ENCODE measurements at regions not wholly inside any gene's neighbourhood (a gene's known extent, or its start where the extent isn't known, plus 50 kb on each side); places are given as distances from the start of the nearest gene placed in this dataset.

- TF ChIP-seq MAX (IDR thresholded peaks at IDR 0.05) = no peak
Measured at GRCh38 chr4:4606321-4606720, 64.5 kb upstream of the STX18 start (continued).

GRCh38 chr4:4605849-4606248 is 64.0 kb upstream of the STX18 start:
- ChIA-PET POLR2A (no interaction called here), CTCF (no interaction called here), RAD21 (ENCODE audit: low non-redundant PET in 1 of 2, low total read pairs in 2 of 2, uncharacterized antibody in 2 of 2, unreplicated experiment in 2 of 2) (no interaction called here)
- H4K20me1 ChIP-seq (ENCODE audit: insufficient read depth) = no peaks in the 10 kb centered on the region
- TF ChIP-seq FOSL1 (IDR thresholded peaks at IDR 0.05; ENCODE audit: low read depth) (no peak), SIN3A (IDR thresholded peaks at IDR 0.05; ENCODE audit: low read depth) (no peak), EZH2 (IDR thresholded peaks at IDR 0.05) (no peak)
- H3K4me3 ChIP-seq (replicated peaks in 1 of 2; ENCODE audit: low read depth in 1 of 2, low read length in 2 of 2) = no peak overlapping the region
- no peaks in the 10 kb centered on the region for H3K27me3 ChIP-seq (ENCODE audit: insufficient read depth, low read length)
- peaks cover 4 to 8% of the 10 kb centered on the region in 2 experiments; a peak in 3 of 4 replicates for H3K4me1 ChIP-seq (ENCODE audit: control insufficient read depth in 1 of 2, insufficient read depth in 2 of 2, low read length in 2 of 2)
- no peaks in the 10 kb centered on the region for H3K79me2 ChIP-seq (ENCODE audit: insufficient read depth, low read length)
- H3K9ac ChIP-seq (ENCODE audit: low read length) = no peak overlapping the region
- BruUV-seq (replicated peaks) = no TSS peak
- intact Hi-C loops (cut with micrococcal nuclease) = no loop called here
- no peaks in the 10 kb centered on the region for H3K9me3 ChIP-seq (ENCODE audit: control insufficient read depth in 1 of 2, insufficient read depth in 1 of 2, low read depth in 1 of 2, low read length in 2 of 2)
- H3K27ac ChIP-seq (ENCODE audit: low read depth, low read length) = no peak overlapping the region
- H2AFZ ChIP-seq (ENCODE audit: low read depth, low read length, poor library complexity, severe bottlenecking) = no peak overlapping the region
- no peak overlapping the region; the same call in 1 of the 2 replicates for H3K4me2 ChIP-seq (ENCODE audit: low read length)
- no peaks in the 10 kb centered on the region for H3K9me2 ChIP-seq (ENCODE audit: insufficient read depth)
- H3K36me3 ChIP-seq (ENCODE audit: control insufficient read depth in 1 of 2, insufficient read depth in 2 of 2, low read length in 2 of 2) = no peaks in the 10 kb centered on the region
- DNase-seq (ENCODE audit: low read depth, low spot score) (no peak), ATAC-seq (no peak)

- H3K4me3 ChIP-seq (replicated peaks in 1 of 2; ENCODE audit: low read depth in 1 of 2, low read length in 2 of 2) = no peak overlapping the region
- intact Hi-C loops (cut with micrococcal nuclease) = no loop called here
- no peaks in the 10 kb centered on the region for H3K79me2 ChIP-seq (ENCODE audit: insufficient read depth, low read length)
- DNase-seq (ENCODE audit: low read depth, low spot score) (no peak), ATAC-seq (no peak)
- H3K4me2 ChIP-seq (ENCODE audit: low read length) = no peak overlapping the region
- H2AFZ ChIP-seq (ENCODE audit: low read depth, low read length, poor library complexity, severe bottlenecking) = no peak overlapping the region
- no peaks in the 10 kb centered on the region for H3K36me3 ChIP-seq (ENCODE audit: control insufficient read depth in 1 of 2, insufficient read depth in 2 of 2, low read length in 2 of 2)
- POLR2A ChIA-PET = no interaction called here
- H3K27me3 ChIP-seq (ENCODE audit: insufficient read depth, low read length) = no peaks in the 10 kb centered on the region
- no peak overlapping the region for H3K27ac ChIP-seq (ENCODE audit: low read depth, low read length)
- CTCF ChIA-PET = no interaction called here
- H3K9ac ChIP-seq (ENCODE audit: low read length) = no peak overlapping the region
- no peaks in the 10 kb centered on the region for H4K20me1 ChIP-seq (ENCODE audit: insufficient read depth)
- peaks cover 4 to 8% of the 10 kb centered on the region in 2 experiments; a peak in 3 of 4 replicates for H3K4me1 ChIP-seq (ENCODE audit: control insufficient read depth in 1 of 2, insufficient read depth in 2 of 2, low read length in 2 of 2)
- H3K9me2 ChIP-seq (ENCODE audit: insufficient read depth) = no peaks in the 10 kb centered on the region
- RAD21 ChIA-PET (ENCODE audit: low non-redundant PET in 1 of 2, low total read pairs in 2 of 2, uncharacterized antibody in 2 of 2, unreplicated experiment in 2 of 2) = no interaction called here
- BruUV-seq (replicated peaks) = no TSS peak
- no peaks in the 10 kb centered on the region for H3K9me3 ChIP-seq (ENCODE audit: control insufficient read depth in 1 of 2, insufficient read depth in 1 of 2, low read depth in 1 of 2, low read length in 2 of 2)
- no peak for TF ChIP-seq POLR2AphosphoS5 (IDR thresholded peaks at IDR 0.05; ENCODE audit: low read depth, low read length)
- TF ChIP-seq YY1 (IDR thresholded peaks at IDR 0.05; ENCODE audit: extremely low read depth, insufficient replicate concordance, low read depth, low read length) = no peak
- no peak for TF ChIP-seq ZBTB33 (IDR thresholded peaks at IDR 0.05; ENCODE audit: extremely low read depth, insufficient replicate concordance, low read length)
- TF ChIP-seq MAX (IDR thresholded peaks at IDR 0.05) = no peak
- TF ChIP-seq EZH2 (IDR thresholded peaks at IDR 0.05) = no peak
- TF ChIP-seq SP1 (IDR thresholded peaks at IDR 0.05; ENCODE audit: low read depth) = no peak
- no peak for TF ChIP-seq SRF (IDR thresholded peaks at IDR 0.05; ENCODE audit: low read depth)
- TF ChIP-seq POLR2A (IDR thresholded peaks at IDR 0.05; ENCODE audit: borderline replicate concordance, extremely low read depth, insufficient read depth, insufficient read length) = no peak
- TF ChIP-seq CTCF (IDR thresholded peaks at IDR 0.05 in 2 of 3, conservative IDR thresholded peaks at IDR 0.05 in 1 of 3; ENCODE audit: borderline replicate concordance in 1 of 3, insufficient read depth in 1 of 3, low read depth in 2 of 3, low read length in 2 of 3) = no peak
- TF ChIP-seq CBX3 (IDR thresholded peaks at IDR 0.05; ENCODE audit: low read depth) = no peak
Measured at GRCh38 chr4:4603592-4603991, 61.7 kb upstream of the STX18 start.
